Suprapubic skin (tissue), 4 donors: ENCODE measurements at regions not wholly inside any gene's neighbourhood (a gene's known extent, or its start where the extent isn't known, plus 50 kb on each side); places are given as distances from the start of the nearest gene placed in this dataset.

Experiments used
- DNase-seq, 2 donors: peaks; one replicate each; pipeline ENCODE4 v3.0.0-alpha.2; 2019; ENCODE audit warnings: low spot score in 2 of 2
- H3K27ac ChIP-seq: fragments of 200-600 bp; sonication (generic); one replicate; pipeline ENCODE4 v1.5.1; 2019
- H3K27me3 ChIP-seq: fragments of 200-600 bp; sonication (generic); one replicate; pipeline ENCODE4 v1.5.1; 2019
- H3K36me3 ChIP-seq: fragments of 200-600 bp; sonication (generic); one replicate; pipeline ENCODE4 v1.5.1; 2019
- H3K4me1 ChIP-seq: fragments of 200-600 bp; sonication (generic); one replicate; pipeline ENCODE4 v1.5.1; 2019
- H3K4me3 ChIP-seq: fragments of 200-600 bp; sonication (generic); one replicate; pipeline ENCODE4 v1.5.1; 2019; ENCODE audit warnings: mild to moderate bottlenecking
- H3K9me3 ChIP-seq: fragments of 200-600 bp; sonication (generic); one replicate; pipeline ENCODE4 v1.5.1; 2019
- EP300 ChIP-seq: sonication (generic); formaldehyde crosslinking; IDR thresholded peaks from one replicate; pipeline ENCODE4 v1.6.1; 2017; ENCODE audit warnings: antibody characterized with exemption
- POLR2A ChIP-seq, 2 donors: fragments of 450-650 bp; IDR thresholded peaks; one replicate each; pipeline ENCODE4 v1.6.1; 2017; ENCODE audit warnings: antibody characterized with exemption in 2 of 2, mild to moderate bottlenecking in 2 of 2, moderate library complexity in 2 of 2
- POLR2AphosphoS5 ChIP-seq, 3 donors: sonication (generic); formaldehyde crosslinking; IDR thresholded peaks; one replicate each; pipeline ENCODE4 v1.6.1; 2017; ENCODE audit warnings: antibody characterized with exemption in 3 of 3
- WGBS: methylation state at CpG from one replicate; pipeline ENCODE4 v1.1.5; 2018; 5-methylcytosine and 5-hydroxymethylcytosine counted together
- TF ChIP-seq, protein P1 (sequence below), 2 donors: fragments of 200-600 bp in 1 of 2; fragments of 450-650 bp in 1 of 2; sonication (generic) in 1 of 2; IDR thresholded peaks; one replicate each; pipeline ENCODE4 v1.5.1; 2016 to 2019; ENCODE audit warnings: antibody characterized with exemption in 2 of 2, mild to moderate bottlenecking in 1 of 2, moderate library complexity in 1 of 2

DNA sequence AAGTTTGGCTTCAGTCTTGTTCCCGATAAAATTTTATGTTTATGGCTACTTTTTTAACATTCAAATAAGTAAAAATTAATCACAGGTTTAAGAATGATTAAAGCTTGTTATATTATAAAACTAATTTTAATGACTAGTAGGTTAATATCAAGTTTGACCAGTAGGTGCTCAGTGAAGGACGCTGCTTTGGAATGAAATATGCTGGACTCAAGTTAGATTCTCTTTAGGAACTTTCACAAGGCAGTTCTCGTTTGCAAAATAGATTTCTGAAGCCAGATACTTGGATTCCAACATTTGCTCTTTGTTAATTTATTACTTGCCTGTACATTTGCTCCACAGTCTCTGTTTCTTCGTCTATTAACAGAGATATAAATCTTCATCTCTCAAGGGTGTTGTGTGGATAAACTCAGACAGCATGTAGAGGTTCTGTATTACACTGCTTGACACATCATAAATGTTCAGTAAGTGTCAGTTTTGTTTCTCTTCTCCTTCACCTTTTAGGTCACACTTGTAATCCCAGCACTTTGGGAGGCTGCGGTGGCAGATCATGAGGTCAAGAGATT lies 432.8 kb upstream of the CHRM3 start:
- DNase-seq, result no peak
- Histone ChIP-seq H3K36me3 (no peaks in the 10 kb centered on the region), H3K4me3 (no peak overlapping the region), H3K9me3 (no peaks in the 10 kb centered on the region), H3K4me1 (no peaks in the 10 kb centered on the region), H3K27ac (no peak overlapping the region), H3K27me3 (no peaks in the 10 kb centered on the region)
- 52% methylated on average over 5 of the region's 5 CpGs for WGBS
- TF ChIP-seq POLR2AphosphoS5 (IDR thresholded peaks at IDR 0.05) (no peak), EP300 (no peak), POLR2A (IDR thresholded peaks at IDR 0.05) (no peak)
- TF ChIP-seq, protein P1, sequence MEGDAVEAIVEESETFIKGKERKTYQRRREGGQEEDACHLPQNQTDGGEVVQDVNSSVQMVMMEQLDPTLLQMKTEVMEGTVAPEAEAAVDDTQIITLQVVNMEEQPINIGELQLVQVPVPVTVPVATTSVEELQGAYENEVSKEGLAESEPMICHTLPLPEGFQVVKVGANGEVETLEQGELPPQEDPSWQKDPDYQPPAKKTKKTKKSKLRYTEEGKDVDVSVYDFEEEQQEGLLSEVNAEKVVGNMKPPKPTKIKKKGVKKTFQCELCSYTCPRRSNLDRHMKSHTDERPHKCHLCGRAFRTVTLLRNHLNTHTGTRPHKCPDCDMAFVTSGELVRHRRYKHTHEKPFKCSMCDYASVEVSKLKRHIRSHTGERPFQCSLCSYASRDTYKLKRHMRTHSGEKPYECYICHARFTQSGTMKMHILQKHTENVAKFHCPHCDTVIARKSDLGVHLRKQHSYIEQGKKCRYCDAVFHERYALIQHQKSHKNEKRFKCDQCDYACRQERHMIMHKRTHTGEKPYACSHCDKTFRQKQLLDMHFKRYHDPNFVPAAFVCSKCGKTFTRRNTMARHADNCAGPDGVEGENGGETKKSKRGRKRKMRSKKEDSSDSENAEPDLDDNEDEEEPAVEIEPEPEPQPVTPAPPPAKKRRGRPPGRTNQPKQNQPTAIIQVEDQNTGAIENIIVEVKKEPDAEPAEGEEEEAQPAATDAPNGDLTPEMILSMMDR (IDR thresholded peaks at IDR 0.05), result no peak

- Histone ChIP-seq H3K27me3 (no peaks in the 10 kb centered on the region), H3K27ac (no peak overlapping the region), H3K9me3 (no peaks in the 10 kb centered on the region), H3K4me1 (no peaks in the 10 kb centered on the region), H3K36me3 (no peaks in the 10 kb centered on the region), H3K4me3 (no peak overlapping the region)
- no peak for TF ChIP-seq POLR2AphosphoS5 (IDR thresholded peaks at IDR 0.05)
- TF ChIP-seq, protein P1 (IDR thresholded peaks at IDR 0.05), result peak in 1 of 2 donors; percentile 10
- DNase-seq, result no peak
- WGBS, result 21% methylated on average over 6 of the region's 6 CpGs
Observed at GRCh38 chr1:238951809-238952208, 434.6 kb upstream of the CHRM3 start.

DNA sequence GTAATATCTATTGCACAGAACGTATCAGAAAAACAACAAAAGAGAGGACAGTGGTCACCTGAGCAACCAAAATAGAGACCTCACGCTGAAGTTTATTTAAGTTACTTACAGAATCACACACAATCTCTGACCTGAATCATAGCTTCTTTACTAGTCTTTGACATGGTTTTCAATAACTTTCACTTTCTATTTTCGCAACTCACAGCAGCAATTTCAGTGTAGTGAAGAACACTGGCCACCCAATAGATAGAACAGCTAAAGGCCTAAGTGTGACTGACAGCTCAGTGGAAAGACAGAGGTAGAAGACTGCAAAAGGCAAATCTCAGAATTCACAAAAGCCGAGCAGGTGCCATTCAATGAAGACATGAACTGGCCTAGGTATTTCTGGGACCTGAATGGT lies 435.6 kb upstream of the CHRM3 start:
- H3K4me1 ChIP-seq, result no peaks in the 10 kb centered on the region
- no peak for DNase-seq
- H3K36me3 ChIP-seq, result no peaks in the 10 kb centered on the region
- H3K27ac ChIP-seq, result no peak overlapping the region
- TF ChIP-seq POLR2AphosphoS5 (IDR thresholded peaks at IDR 0.05) (no peak), EP300 (no peak), POLR2A (IDR thresholded peaks at IDR 0.05) (no peak)
- TF ChIP-seq, protein P1 (IDR thresholded peaks at IDR 0.05), result no peak
- WGBS, result 69% methylated on average over 4 of the region's 4 CpGs
- no peak overlapping the region for H3K4me3 ChIP-seq
- no peaks in the 10 kb centered on the region for H3K27me3 ChIP-seq
- H3K9me3 ChIP-seq, result no peaks in the 10 kb centered on the region

DNA sequence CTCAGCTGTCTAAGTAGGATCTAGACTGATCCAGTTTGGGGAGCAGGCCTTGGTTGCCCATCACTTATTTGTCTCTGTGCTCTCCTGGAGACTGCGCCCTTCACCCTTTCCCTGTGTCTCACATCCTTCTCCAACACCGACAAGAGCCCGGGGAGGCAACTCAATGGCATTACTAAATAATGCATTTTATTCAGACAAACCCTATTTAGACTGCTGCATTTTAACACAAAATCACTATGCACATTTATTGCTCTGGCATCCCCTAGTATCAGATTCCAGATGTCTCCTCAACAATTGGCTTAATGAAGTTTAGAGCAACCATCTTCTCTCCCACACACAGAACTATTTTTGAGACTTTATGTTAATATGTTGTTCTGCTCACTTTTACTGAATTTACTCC lies 436.4 kb upstream of the CHRM3 start:
- Histone ChIP-seq H3K4me3 (no peak overlapping the region), H3K36me3 (no peaks in the 10 kb centered on the region), H3K4me1 (no peaks in the 10 kb centered on the region), H3K27ac (no peak overlapping the region), H3K27me3 (no peaks in the 10 kb centered on the region), H3K9me3 (no peaks in the 10 kb centered on the region)
- 84% methylated on average over 3 of the region's 3 CpGs for WGBS
- TF ChIP-seq, protein P1 (IDR thresholded peaks at IDR 0.05), result no peak
- TF ChIP-seq POLR2AphosphoS5 (IDR thresholded peaks at IDR 0.05) (no peak), EP300 (no peak), POLR2A (IDR thresholded peaks at IDR 0.05) (no peak)
- no peak for DNase-seq

DNA sequence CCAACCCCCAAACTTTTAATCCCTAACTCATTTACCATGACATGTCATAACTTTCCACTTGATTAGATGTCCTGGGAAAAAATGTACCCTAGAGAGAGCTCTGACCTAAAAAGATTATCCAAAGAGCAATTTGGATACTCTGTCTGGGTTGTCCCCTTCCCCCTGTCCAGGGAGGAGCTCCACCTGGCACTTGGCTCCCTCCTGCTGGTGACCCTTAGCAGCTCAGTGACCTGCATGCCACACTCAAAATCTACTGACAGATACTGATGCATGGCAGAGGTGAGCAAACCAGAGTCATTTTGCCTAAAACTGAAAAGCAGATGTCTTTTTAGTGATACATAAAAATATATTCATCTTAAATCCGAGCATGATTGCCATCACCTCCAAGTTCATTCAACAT lies 442.3 kb upstream of the CHRM3 start:
- TF ChIP-seq, protein P1 (IDR thresholded peaks at IDR 0.05), result no peak
- TF ChIP-seq POLR2A (IDR thresholded peaks at IDR 0.05), result no peak
- TF ChIP-seq POLR2AphosphoS5 (IDR thresholded peaks at IDR 0.05), result no peak
- TF ChIP-seq EP300, result no peak
- H3K27me3 ChIP-seq, result no peaks in the 10 kb centered on the region
- no peaks in the 10 kb centered on the region for H3K4me1 ChIP-seq
- no peaks in the 10 kb centered on the region for H3K9me3 ChIP-seq
- H3K4me3 ChIP-seq, result no peak overlapping the region
- no peak for DNase-seq
- no peak overlapping the region for H3K27ac ChIP-seq
- H3K36me3 ChIP-seq, result no peaks in the 10 kb centered on the region
- WGBS, result 78% methylated on average over 1 of the region's 1 CpG
